ENCODE measurements at regions not wholly inside any gene's neighbourhood (a gene's known extent, or its start where the extent isn't known, plus 50 kb on each side); places are given as distances from the start of the nearest gene placed in this dataset.

DNA sequence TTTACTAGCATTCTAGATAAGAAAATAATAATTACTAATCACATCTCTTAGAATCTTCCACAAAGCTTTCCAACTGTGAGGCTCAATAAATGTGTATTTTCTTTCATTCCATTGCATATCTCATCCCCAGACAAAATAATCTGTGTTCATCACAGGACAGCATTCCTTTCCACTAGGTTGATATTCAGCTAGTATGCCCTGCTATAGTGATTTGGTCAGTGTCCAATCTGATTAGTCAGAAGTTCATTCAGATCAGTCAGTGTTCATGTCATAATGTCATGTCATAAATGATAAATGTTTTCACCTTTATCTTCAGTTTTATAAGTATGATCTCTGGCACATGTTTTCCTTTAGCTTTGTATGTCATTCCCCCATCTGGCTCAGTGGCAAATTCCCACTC is 611.4 kb downstream of the KCTD8 start:
- Histone ChIP-seq H3K4me3 (no peak overlapping the region), H2AFZ (no peak overlapping the region), H3K36me3 (replicated peaks; ENCODE audit: insufficient read depth, low read depth) (no peaks in the 10 kb centered on the region), H3K27me3 (no peaks in the 10 kb centered on the region), H3K79me2 (no peaks in the 10 kb centered on the region), H3K9me2 (replicated peaks; ENCODE audit: insufficient read depth) (no peaks in the 10 kb centered on the region), H3K4me2 (no peak overlapping the region), H3K4me1 (ENCODE audit: insufficient read depth) (no peaks in the 10 kb centered on the region), H4K20me1 (ENCODE audit: insufficient read depth, poor library complexity, severe bottlenecking) (no peaks in the 10 kb centered on the region), H3K27ac (no peak overlapping the region), H3K9me3 (ENCODE audit: low read depth) (no peaks in the 10 kb centered on the region)
- DNase-seq (ENCODE audit: low spot score): no peak
- TF ChIP-seq, protein P1, sequence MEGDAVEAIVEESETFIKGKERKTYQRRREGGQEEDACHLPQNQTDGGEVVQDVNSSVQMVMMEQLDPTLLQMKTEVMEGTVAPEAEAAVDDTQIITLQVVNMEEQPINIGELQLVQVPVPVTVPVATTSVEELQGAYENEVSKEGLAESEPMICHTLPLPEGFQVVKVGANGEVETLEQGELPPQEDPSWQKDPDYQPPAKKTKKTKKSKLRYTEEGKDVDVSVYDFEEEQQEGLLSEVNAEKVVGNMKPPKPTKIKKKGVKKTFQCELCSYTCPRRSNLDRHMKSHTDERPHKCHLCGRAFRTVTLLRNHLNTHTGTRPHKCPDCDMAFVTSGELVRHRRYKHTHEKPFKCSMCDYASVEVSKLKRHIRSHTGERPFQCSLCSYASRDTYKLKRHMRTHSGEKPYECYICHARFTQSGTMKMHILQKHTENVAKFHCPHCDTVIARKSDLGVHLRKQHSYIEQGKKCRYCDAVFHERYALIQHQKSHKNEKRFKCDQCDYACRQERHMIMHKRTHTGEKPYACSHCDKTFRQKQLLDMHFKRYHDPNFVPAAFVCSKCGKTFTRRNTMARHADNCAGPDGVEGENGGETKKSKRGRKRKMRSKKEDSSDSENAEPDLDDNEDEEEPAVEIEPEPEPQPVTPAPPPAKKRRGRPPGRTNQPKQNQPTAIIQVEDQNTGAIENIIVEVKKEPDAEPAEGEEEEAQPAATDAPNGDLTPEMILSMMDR (IDR thresholded peaks at IDR 0.05; ENCODE audit: poor library complexity): no peak
- TF ChIP-seq EZH2phosphoT487 (IDR thresholded peaks at IDR 0.05; ENCODE audit: low read depth, severe bottlenecking, unreplicated experiment) (no peak), EZH2 (IDR thresholded peaks at IDR 0.05; ENCODE audit: borderline replicate concordance) (no peak)

DNA sequence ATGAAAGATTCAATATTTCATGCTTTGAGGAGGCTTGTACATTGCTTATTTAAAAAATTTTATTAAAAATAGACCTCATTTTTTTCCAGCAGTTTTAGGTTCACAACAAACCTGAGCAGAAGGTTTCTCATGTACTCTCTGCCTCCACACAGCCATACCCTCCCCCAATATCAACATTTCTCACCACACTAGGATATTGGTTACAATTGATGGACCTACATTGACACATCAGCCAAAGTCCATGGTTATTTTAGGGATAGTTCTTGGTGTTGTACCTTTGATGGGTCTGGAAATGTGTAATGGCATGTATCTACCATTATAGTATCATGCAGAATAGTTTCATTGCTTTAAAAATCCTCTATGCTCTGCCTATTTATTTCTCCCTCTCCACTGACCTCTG is 611.0 kb downstream of the KCTD8 start:
- H3K36me3 ChIP-seq (replicated peaks; ENCODE audit: insufficient read depth, low read depth): no peaks in the 10 kb centered on the region
- H3K27ac ChIP-seq: no peak overlapping the region
- no peaks in the 10 kb centered on the region for H3K27me3 ChIP-seq
- H3K4me2 ChIP-seq: no peak overlapping the region
- H4K20me1 ChIP-seq (ENCODE audit: insufficient read depth, poor library complexity, severe bottlenecking): no peaks in the 10 kb centered on the region
- H3K4me3 ChIP-seq: no peak overlapping the region
- H3K79me2 ChIP-seq: no peaks in the 10 kb centered on the region
- TF ChIP-seq EZH2phosphoT487 (IDR thresholded peaks at IDR 0.05; ENCODE audit: low read depth, severe bottlenecking, unreplicated experiment) (no peak), EZH2 (IDR thresholded peaks at IDR 0.05; ENCODE audit: borderline replicate concordance) (no peak)
- TF ChIP-seq, protein P1 (IDR thresholded peaks at IDR 0.05; ENCODE audit: poor library complexity): no peak
- DNase-seq (ENCODE audit: low spot score): no peak
- H3K4me1 ChIP-seq (ENCODE audit: insufficient read depth): no peaks in the 10 kb centered on the region
- no peaks in the 10 kb centered on the region for H3K9me2 ChIP-seq (replicated peaks; ENCODE audit: insufficient read depth)
- H2AFZ ChIP-seq: no peak overlapping the region
- H3K9me3 ChIP-seq (ENCODE audit: low read depth): no peaks in the 10 kb centered on the region

DNA sequence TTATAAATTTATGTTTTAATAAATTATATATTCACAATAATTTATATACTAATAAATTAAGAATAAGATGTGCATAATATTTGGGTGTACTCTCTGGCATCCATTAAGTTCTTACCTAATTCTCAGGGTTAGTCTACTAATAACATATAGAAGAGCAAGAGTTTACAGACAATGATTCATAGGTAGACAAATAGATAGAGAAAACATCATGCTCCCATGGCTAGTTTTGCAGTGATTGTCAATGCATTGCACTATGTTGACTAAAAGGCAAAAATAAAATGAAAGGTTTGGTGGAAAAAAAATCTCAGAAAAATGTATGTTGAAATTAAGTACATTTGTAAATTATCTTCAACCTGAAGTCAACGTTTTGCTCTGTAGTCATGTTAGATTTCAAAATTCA is 606.0 kb downstream of the KCTD8 start:
- TF ChIP-seq EZH2 (IDR thresholded peaks at IDR 0.05; ENCODE audit: borderline replicate concordance) (no peak), EZH2phosphoT487 (IDR thresholded peaks at IDR 0.05; ENCODE audit: low read depth, severe bottlenecking, unreplicated experiment) (no peak)
- TF ChIP-seq, protein P1 (IDR thresholded peaks at IDR 0.05; ENCODE audit: poor library complexity): no peak
- no peaks in the 10 kb centered on the region for H3K36me3 ChIP-seq (replicated peaks; ENCODE audit: insufficient read depth, low read depth)
- WGBS (ENCODE audit: low lambda C conversion rate, missing lambda C conversion rate): 100% methylated on average over 1 of the region's 1 CpG

DNA sequence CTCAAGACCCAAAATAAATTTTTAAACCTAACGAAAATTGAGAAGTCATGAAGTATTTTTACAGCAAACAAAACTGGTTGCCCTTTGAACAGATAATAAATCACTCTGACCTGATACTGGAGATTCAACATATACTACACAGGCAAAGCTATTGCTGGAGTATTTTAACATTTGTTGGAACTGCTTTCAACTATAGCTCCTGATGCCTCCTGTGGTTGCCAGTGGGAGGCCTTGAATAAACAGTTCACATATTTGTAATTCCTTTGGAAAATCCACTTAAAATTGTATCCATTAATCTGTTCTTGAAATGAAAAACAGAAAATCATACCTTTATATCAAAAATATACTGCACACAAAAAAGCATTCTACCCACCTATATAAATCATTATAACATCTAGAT is 605.1 kb downstream of the KCTD8 start:
- WGBS (ENCODE audit: low lambda C conversion rate, missing lambda C conversion rate): 4% methylated on average over 1 of the region's 1 CpG
- H3K9me3 ChIP-seq (ENCODE audit: low read depth): no peaks in the 10 kb centered on the region
- H3K27ac ChIP-seq: no peak overlapping the region
- H3K36me3 ChIP-seq (replicated peaks; ENCODE audit: insufficient read depth, low read depth): no peaks in the 10 kb centered on the region
- no peaks in the 10 kb centered on the region for H3K9me2 ChIP-seq (replicated peaks; ENCODE audit: insufficient read depth)
- no peaks in the 10 kb centered on the region for H4K20me1 ChIP-seq (ENCODE audit: insufficient read depth, poor library complexity, severe bottlenecking)
- no peaks in the 10 kb centered on the region for H3K79me2 ChIP-seq
- peak; percentile 34 for DNase-seq (ENCODE audit: low spot score)
- H3K4me1 ChIP-seq (ENCODE audit: insufficient read depth): peaks cover 16% of the 10 kb centered on the region
- no peak overlapping the region for H3K4me2 ChIP-seq
- H2AFZ ChIP-seq: no peak overlapping the region
- no peak overlapping the region for H3K4me3 ChIP-seq
- no peaks in the 10 kb centered on the region for H3K27me3 ChIP-seq
- TF ChIP-seq EZH2 (IDR thresholded peaks at IDR 0.05; ENCODE audit: borderline replicate concordance) (no peak), EZH2phosphoT487 (IDR thresholded peaks at IDR 0.05; ENCODE audit: low read depth, severe bottlenecking, unreplicated experiment) (no peak)
- TF ChIP-seq, protein P1 (IDR thresholded peaks at IDR 0.05; ENCODE audit: poor library complexity): no peak

More for the DNA sequence above, 606.0 kb downstream of the KCTD8 start:
- Histone ChIP-seq H3K9me2 (replicated peaks; ENCODE audit: insufficient read depth) (no peaks in the 10 kb centered on the region), H3K4me1 (ENCODE audit: insufficient read depth) (peaks cover 16% of the 10 kb centered on the region), H2AFZ (no peak overlapping the region), H4K20me1 (ENCODE audit: insufficient read depth, poor library complexity, severe bottlenecking) (no peaks in the 10 kb centered on the region), H3K4me3 (no peak overlapping the region), H3K79me2 (no peaks in the 10 kb centered on the region), H3K4me2 (no peak overlapping the region), H3K27me3 (no peaks in the 10 kb centered on the region), H3K9me3 (ENCODE audit: low read depth) (no peaks in the 10 kb centered on the region), H3K27ac (no peak overlapping the region)
- DNase-seq (ENCODE audit: low spot score): no peak
